ENCODE measurements at regions not wholly inside any gene's neighbourhood (a gene's known extent, or its start where the extent isn't known, plus 50 kb on each side); places are given as distances from the start of the nearest gene placed in this dataset.

DNA sequence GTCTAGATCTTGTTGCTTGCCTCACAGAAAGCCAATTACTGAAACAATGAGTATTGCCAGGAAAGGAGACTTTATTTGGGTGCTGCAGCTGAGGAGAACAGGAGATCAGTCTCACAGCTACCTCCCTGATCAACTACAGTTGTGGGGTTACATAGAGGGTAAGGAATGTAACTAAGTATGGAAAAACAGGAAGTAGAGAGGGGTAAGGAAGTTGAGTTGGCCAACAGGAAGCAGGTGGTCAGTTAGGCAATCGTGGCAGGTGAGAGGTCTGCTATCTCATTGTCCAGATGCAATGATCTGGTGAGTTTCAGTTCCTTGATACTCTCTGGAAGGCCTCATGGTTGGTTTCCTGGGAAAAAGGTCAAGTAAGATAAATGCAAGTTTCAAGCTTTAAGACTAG lies 333.1 kb upstream of the GOT2 start:
- TF ChIP-seq EZH2 (optimal IDR thresholded peaks at IDR 0.05; ENCODE audit: low read depth, low read length), result no peak
- TF ChIP-seq, protein P1, sequence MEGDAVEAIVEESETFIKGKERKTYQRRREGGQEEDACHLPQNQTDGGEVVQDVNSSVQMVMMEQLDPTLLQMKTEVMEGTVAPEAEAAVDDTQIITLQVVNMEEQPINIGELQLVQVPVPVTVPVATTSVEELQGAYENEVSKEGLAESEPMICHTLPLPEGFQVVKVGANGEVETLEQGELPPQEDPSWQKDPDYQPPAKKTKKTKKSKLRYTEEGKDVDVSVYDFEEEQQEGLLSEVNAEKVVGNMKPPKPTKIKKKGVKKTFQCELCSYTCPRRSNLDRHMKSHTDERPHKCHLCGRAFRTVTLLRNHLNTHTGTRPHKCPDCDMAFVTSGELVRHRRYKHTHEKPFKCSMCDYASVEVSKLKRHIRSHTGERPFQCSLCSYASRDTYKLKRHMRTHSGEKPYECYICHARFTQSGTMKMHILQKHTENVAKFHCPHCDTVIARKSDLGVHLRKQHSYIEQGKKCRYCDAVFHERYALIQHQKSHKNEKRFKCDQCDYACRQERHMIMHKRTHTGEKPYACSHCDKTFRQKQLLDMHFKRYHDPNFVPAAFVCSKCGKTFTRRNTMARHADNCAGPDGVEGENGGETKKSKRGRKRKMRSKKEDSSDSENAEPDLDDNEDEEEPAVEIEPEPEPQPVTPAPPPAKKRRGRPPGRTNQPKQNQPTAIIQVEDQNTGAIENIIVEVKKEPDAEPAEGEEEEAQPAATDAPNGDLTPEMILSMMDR (IDR thresholded peaks at IDR 0.05; ENCODE audit: low read length), result no peak
